GM23338 (cell line): ENCODE measurements at regions not wholly inside any gene's neighbourhood (a gene's known extent, or its start where the extent isn't known, plus 50 kb on each side); places are given as distances from the start of the nearest gene placed in this dataset.

ENCODE experiments used
- ATAC-seq: fragments of 200-7000 bp; cut with Tn5 transposase; 3 replicates; pipeline ENCODE4 v1.9.1; 2020
- DNase-seq: peaks from one replicate; pipeline ENCODE4 v3.0.0-alpha.2; 2015; ENCODE audit warnings: low spot score
- H2AFZ ChIP-seq: fragments of 200-600 bp; sonication (generic); 2 replicates; pipeline ENCODE4 v1.8.0; 2016; ENCODE audit warnings: antibody characterized with exemption, mild to moderate bottlenecking, moderate library complexity
- H3F3A ChIP-seq: fragments of 200-600 bp; sonication (generic); replicated peaks from 2 replicates; pipeline ENCODE4 v1.8.0; 2017; ENCODE audit warnings: antibody characterized with exemption, mixed run types, low read depth
- H3K27ac ChIP-seq: fragments of 200-600 bp; sonication (generic); 2 replicates; pipeline ENCODE4 v1.6.1; 2016; ENCODE audit warnings: low read depth
- H3K27me3 ChIP-seq: fragments of 200-600 bp; sonication (generic); 2 replicates; pipeline ENCODE4 v1.8.0; 2016; ENCODE audit warnings: mild to moderate bottlenecking, mixed run types, moderate library complexity; ENCODE audit not compliant: insufficient read depth
- H3K36me3 ChIP-seq: fragments of 200-600 bp; sonication (generic); 2 replicates; pipeline ENCODE4 v1.8.0; 2016; ENCODE audit warnings: mild to moderate bottlenecking; ENCODE audit not compliant: insufficient read depth
- H3K4me1 ChIP-seq: fragments of 200-600 bp; sonication (generic); 2 replicates; pipeline ENCODE4 v1.8.0; 2016; ENCODE audit warnings: mild to moderate bottlenecking, moderate library complexity; ENCODE audit not compliant: insufficient read depth
- H3K4me2 ChIP-seq: fragments of 200-600 bp; sonication (generic); 2 replicates; pipeline ENCODE4 v1.7.1; 2017; ENCODE audit warnings: mixed run types
- H3K4me3 ChIP-seq: fragments of 200-600 bp; sonication (generic); 2 replicates; pipeline ENCODE4 v1.6.1; 2016; ENCODE audit warnings: mixed run types
- H3K79me2 ChIP-seq: fragments of 200-600 bp; sonication (generic); replicated peaks from 2 replicates; pipeline ENCODE4 v1.8.0; 2017; ENCODE audit warnings: mild to moderate bottlenecking; ENCODE audit not compliant: insufficient read depth
- H3K9me2 ChIP-seq: fragments of 200-600 bp; sonication (generic); 2 replicates; pipeline ENCODE4 v1.8.0; 2017; ENCODE audit not compliant: insufficient read depth
- H4K20me1 ChIP-seq: fragments of 200-600 bp; sonication (generic); replicated peaks from 2 replicates; pipeline ENCODE4 v1.8.0; 2017; ENCODE audit warnings: mild to moderate bottlenecking; ENCODE audit not compliant: insufficient read depth
- H3K27ac Mint-ChIP-seq: 2 replicates; pipeline ENCODE4 v1.8.0; 2020; ENCODE audit warnings: inconsistent platforms, mild to moderate bottlenecking, moderate library complexity, mixed read lengths
- H3K27me3 Mint-ChIP-seq: 3 replicates; pipeline ENCODE4 v1.8.0; 2022; ENCODE audit warnings: low read depth, mild to moderate bottlenecking, moderate library complexity, mixed read lengths, inconsistent platforms; ENCODE audit not compliant: insufficient read depth, poor library complexity
- H3K36me3 Mint-ChIP-seq: 3 replicates; pipeline ENCODE4 v1.8.0; 2021; ENCODE audit warnings: low read depth, mild to moderate bottlenecking, inconsistent platforms, moderate library complexity, mixed read lengths
- H3K4me1 Mint-ChIP-seq: 3 replicates; pipeline ENCODE4 v1.8.0; 2020; ENCODE audit warnings: mild to moderate bottlenecking, inconsistent platforms, mixed read lengths
- H3K4me3 Mint-ChIP-seq: 3 replicates; pipeline ENCODE4 v1.8.0; 2021; ENCODE audit warnings: moderate library complexity, mild to moderate bottlenecking, inconsistent platforms, mixed read lengths
- H3K9me3 Mint-ChIP-seq: 3 replicates; pipeline ENCODE4 v1.8.0; 2020; ENCODE audit warnings: moderate library complexity, mild to moderate bottlenecking, inconsistent platforms, mixed read lengths
- CREB1 ChIP-seq: fragments of 250-450 bp; sonication (Bioruptor Pico); IDR thresholded peaks from 2 replicates; pipeline ENCODE4 v1.5.0; 2020; ENCODE audit warnings: low read depth, mild to moderate bottlenecking, moderate library complexity
- CTCF ChIP-seq, 2 experiments: fragments of 200-600 bp in 1 of 2; sonication (generic) in 1 of 2; conservative IDR thresholded peaks; 2 replicates each; pipeline versions ENCODE4 v1.5.1 to v1.6.1; 2016 to 2017; ENCODE audit warnings: antibody characterized with exemption in 2 of 2, low read depth in 2 of 2, mild to moderate bottlenecking in 2 of 2, moderate library complexity in 1 of 2
- ETS1 ChIP-seq: IDR thresholded peaks from 2 replicates; pipeline ENCODE4 v1.6.1; 2016; ENCODE audit warnings: antibody characterized with exemption
- EZH2 ChIP-seq: fragments of 200-600 bp; sonication (generic); IDR thresholded peaks from one replicate; pipeline ENCODE4 v1.8.0; 2017; ENCODE audit warnings: antibody characterized with exemption, mild to moderate bottlenecking, low read depth; ENCODE audit not compliant: unreplicated experiment
- EZH2phosphoT487 ChIP-seq: fragments of 200-600 bp; sonication (generic); IDR thresholded peaks from one replicate; pipeline ENCODE4 v1.8.1; 2018; ENCODE audit warnings: antibody characterized with exemption; ENCODE audit not compliant: unreplicated experiment
- JUNB ChIP-seq: IDR thresholded peaks from one replicate; pipeline ENCODE4 v1.6.1; 2016; ENCODE audit warnings: antibody characterized with exemption; ENCODE audit not compliant: unreplicated experiment
- NANOG ChIP-seq: IDR thresholded peaks from 2 replicates; pipeline ENCODE4 v1.6.1; 2016; ENCODE audit warnings: antibody characterized with exemption, borderline replicate concordance
- POLR2AphosphoS5 ChIP-seq: IDR thresholded peaks from 2 replicates; pipeline ENCODE4 v1.6.1; 2016; ENCODE audit warnings: antibody characterized with exemption, low read depth
- REST ChIP-seq: IDR thresholded peaks from one replicate; pipeline ENCODE4 v1.6.1; 2018; ENCODE audit warnings: antibody characterized with exemption; ENCODE audit not compliant: unreplicated experiment
- STAT1 ChIP-seq: IDR thresholded peaks from one replicate; pipeline ENCODE4 v1.6.1; 2016; ENCODE audit warnings: antibody characterized with exemption; ENCODE audit not compliant: unreplicated experiment
- ZNF114 ChIP-seq: fragments of 250-450 bp; sonication (Bioruptor Pico); IDR thresholded peaks from 2 replicates; pipeline ENCODE4 v1.5.0; 2020; ENCODE audit warnings: mild to moderate bottlenecking, moderate library complexity
- ZNF331 ChIP-seq: fragments of 250-450 bp; sonication (Bioruptor Pico); IDR thresholded peaks from 2 replicates; pipeline ENCODE4 v1.5.0; 2020; ENCODE audit warnings: low read depth, mild to moderate bottlenecking, moderate library complexity
- ZNF462 ChIP-seq: fragments of 250-450 bp; sonication (Bioruptor Pico); IDR thresholded peaks from 2 replicates; pipeline ENCODE4 v1.5.0; 2020; ENCODE audit warnings: mild to moderate bottlenecking, moderate library complexity

- Histone ChIP-seq H3K4me2 (no peak overlapping the region), H3K27ac (no peak overlapping the region), H3K27me3 (no peaks in the 10 kb centered on the region), H3K4me3 (no peak overlapping the region), H3K36me3 (no peaks in the 10 kb centered on the region; the same call in 1 of the 2 replicates), H4K20me1 (no peaks in the 10 kb centered on the region), H3K79me2 (no peaks in the 10 kb centered on the region), H3F3A (no peaks in the 10 kb centered on the region), H3K9me2 (no peaks in the 10 kb centered on the region), H2AFZ (0 out of 2 replicates have a peak overlapping the region, but pooled peaks have one; percentile 63), H3K4me1 (no peaks in the 10 kb centered on the region)
- Mint-ChIP-seq H3K27ac (no peak overlapping the region), H3K36me3 (no peaks in the 10 kb centered on the region), H3K27me3 (peaks cover 5% of the 10 kb centered on the region), H3K4me1 (no peaks in the 10 kb centered on the region), H3K4me3 (no peak overlapping the region), H3K9me3 (0 out of 3 replicates have a peak, but pooled peaks cover 4% of the 10 kb centered on the region)
- TF ChIP-seq ZNF331 (CRISPR knock-in tag), result no peak
- TF ChIP-seq ZNF462 (CRISPR knock-in tag), result no peak
- no peak for TF ChIP-seq NANOG
- no peak for TF ChIP-seq EZH2
- TF ChIP-seq ZNF114, result no peak
- no peak for TF ChIP-seq ETS1
- no peak for TF ChIP-seq POLR2AphosphoS5
- no peak for TF ChIP-seq CTCF (conservative IDR thresholded peaks at IDR 0.05; ENCODE audit: low read depth in 2 of 2)
- TF ChIP-seq JUNB, result no peak
- TF ChIP-seq EZH2phosphoT487, result no peak
- no peak for TF ChIP-seq STAT1
- no peak for TF ChIP-seq CREB1 (CRISPR knock-in tag)
- TF ChIP-seq REST, result no peak
- ATAC-seq (no peak), DNase-seq (no peak)
Measured at GRCh38 chr9:86669422-86669821, 277.9 kb downstream of the GAS1 start.
